HG02852 (cell line): ENCODE measurements at regions not wholly inside any gene's neighbourhood (a gene's known extent, or its start where the extent isn't known, plus 50 kb on each side); places are given as distances from the start of the nearest gene placed in this dataset.

Source experiments
- ATAC-seq: cut with Tn5 transposase; IDR thresholded peaks from one replicate; pipeline ENCODE4 v1.9.1; 2021; ENCODE audit warnings: mild to moderate bottlenecking, moderate library complexity; ENCODE audit not compliant: unreplicated experiment

- ATAC-seq: no peak
These were observed 62.2 kb upstream of the RUNX3 start for GRCh38 chr1:24992124-24992760.

GRCh38 chr1:24991697-24992096 lies 61.6 kb upstream of the RUNX3 start:
- no peak for ATAC-seq

- no peak for ATAC-seq
These were observed 60.9 kb upstream of the RUNX3 start for GRCh38 chr1:24990779-24991641.

GRCh38 chr1:24990136-24990535 lies 60.1 kb upstream of the RUNX3 start:
- ATAC-seq: no peak

- no peak for ATAC-seq
These were observed 59.0 kb upstream of the RUNX3 start for GRCh38 chr1:24989082-24989481.

- no peak for ATAC-seq
These were observed 58.5 kb upstream of the RUNX3 start for GRCh38 chr1:24988558-24988912.

- peak; percentile 62 for ATAC-seq
These were observed 57.9 kb upstream of the RUNX3 start for GRCh38 chr1:24987875-24988557.

- ATAC-seq: no peak
These were observed 57.3 kb upstream of the RUNX3 start for GRCh38 chr1:24987424-24987823.

GRCh38 chr1:24986372-24986965 lies 56.4 kb upstream of the RUNX3 start:
- ATAC-seq: no peak

GRCh38 chr1:24985737-24986136 lies 55.7 kb upstream of the RUNX3 start:
- ATAC-seq: no peak

GRCh38 chr1:24984800-24985522 lies 54.9 kb upstream of the RUNX3 start:
- no peak for ATAC-seq

GRCh38 chr1:24984300-24984699 lies 54.2 kb upstream of the RUNX3 start:
- no peak for ATAC-seq

- ATAC-seq: no peak
These were observed 53.1 kb upstream of the RUNX3 start for GRCh38 chr1:24983006-24983680.

- ATAC-seq: no peak
These were observed 51.5 kb upstream of the RUNX3 start for GRCh38 chr1:24981631-24982005.

GRCh38 chr1:24980836-24981630 lies 51.0 kb upstream of the RUNX3 start:
- ATAC-seq: no peak
